ENCODE measurements at regions not wholly inside any gene's neighbourhood (a gene's known extent, or its start where the extent isn't known, plus 50 kb on each side); places are given as distances from the start of the nearest gene placed in this dataset.

GRCh38 chr3:177425042-177425441 lies 227.8 kb upstream of the TBL1XR1 start:
- TF ChIP-seq, protein P1, sequence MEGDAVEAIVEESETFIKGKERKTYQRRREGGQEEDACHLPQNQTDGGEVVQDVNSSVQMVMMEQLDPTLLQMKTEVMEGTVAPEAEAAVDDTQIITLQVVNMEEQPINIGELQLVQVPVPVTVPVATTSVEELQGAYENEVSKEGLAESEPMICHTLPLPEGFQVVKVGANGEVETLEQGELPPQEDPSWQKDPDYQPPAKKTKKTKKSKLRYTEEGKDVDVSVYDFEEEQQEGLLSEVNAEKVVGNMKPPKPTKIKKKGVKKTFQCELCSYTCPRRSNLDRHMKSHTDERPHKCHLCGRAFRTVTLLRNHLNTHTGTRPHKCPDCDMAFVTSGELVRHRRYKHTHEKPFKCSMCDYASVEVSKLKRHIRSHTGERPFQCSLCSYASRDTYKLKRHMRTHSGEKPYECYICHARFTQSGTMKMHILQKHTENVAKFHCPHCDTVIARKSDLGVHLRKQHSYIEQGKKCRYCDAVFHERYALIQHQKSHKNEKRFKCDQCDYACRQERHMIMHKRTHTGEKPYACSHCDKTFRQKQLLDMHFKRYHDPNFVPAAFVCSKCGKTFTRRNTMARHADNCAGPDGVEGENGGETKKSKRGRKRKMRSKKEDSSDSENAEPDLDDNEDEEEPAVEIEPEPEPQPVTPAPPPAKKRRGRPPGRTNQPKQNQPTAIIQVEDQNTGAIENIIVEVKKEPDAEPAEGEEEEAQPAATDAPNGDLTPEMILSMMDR (IDR thresholded peaks at IDR 0.05), result no peak
- TF ChIP-seq POLR2A (IDR thresholded peaks at IDR 0.05), result no peak

All from heart left ventricle (tissue), 13 donors.